ENCODE measurements at regions not wholly inside any gene's neighbourhood (a gene's known extent, or its start where the extent isn't known, plus 50 kb on each side); places are given as distances from the start of the nearest gene placed in this dataset.

GRCh38 chr6:167668754-167669552 is 157.8 kb upstream of the AFDN start:
- ChIA-PET POLR2A (no interaction called here), CTCF (no interaction called here)
- ATAC-seq (no peak), DNase-seq (ENCODE audit: low read depth in 1 of 2, low spot score in 1 of 2) (no peak), FAIRE-seq (no peak)
- no peaks in the 10 kb centered on the region for H3K9me3 ChIP-seq
- no peak overlapping the region for H3K27ac ChIP-seq
- TF ChIP-seq CBX2 (IDR thresholded peaks at IDR 0.05; ENCODE audit: borderline replicate concordance, low read depth) (no peak), TFCP2L1 (CRISPR knock-in tag; IDR thresholded peaks at IDR 0.05) (no peak), ZNF302 (CRISPR knock-in tag; IDR thresholded peaks at IDR 0.05) (no peak)
- no peaks in the 10 kb centered on the region for H3K4me1 ChIP-seq
- H3K4me2 ChIP-seq: no peak overlapping the region
- WGBS (ENCODE audit: missing lambda C conversion rate): 59% methylated on average over 13 of the region's 21 CpGs
- H3K4me3 ChIP-seq: no peak overlapping the region

- no peaks in the 10 kb centered on the region for H3K9me3 ChIP-seq
- H3K27ac ChIP-seq: no peak overlapping the region
- no peak for ATAC-seq
- ChIA-PET CTCF (no interaction called here), POLR2A (no interaction called here)
- no peak overlapping the region for H3K4me3 ChIP-seq
- DNase-seq (ENCODE audit: low read depth in 1 of 2, low spot score in 1 of 2): no peak
- FAIRE-seq: no peak
- H3K4me1 ChIP-seq: no peaks in the 10 kb centered on the region
- H3K4me2 ChIP-seq: no peak overlapping the region
- TF ChIP-seq CHD4 (IDR thresholded peaks at IDR 0.05; ENCODE audit: borderline replicate concordance) (no peak), RARB (CRISPR knock-in tag; IDR thresholded peaks at IDR 0.05) (no peak), ZC3H11A (IDR thresholded peaks at IDR 0.05) (no peak), HDAC2 (IDR thresholded peaks at IDR 0.05) (no peak), NFE2L2 (conservative IDR thresholded peaks at IDR 0.05; ENCODE audit: low read length) (no peak), FOSL2 (IDR thresholded peaks at IDR 0.05) (no peak), FOSL2 (CRISPR knock-in tag; IDR thresholded peaks at IDR 0.05) (no peak), NPAS2 (CRISPR knock-in tag; IDR thresholded peaks at IDR 0.05; ENCODE audit: borderline replicate concordance) (no peak), EHF (CRISPR knock-in tag; IDR thresholded peaks at IDR 0.05) (no peak)
- 37% methylated on average over 2 of the region's 9 CpGs for WGBS (ENCODE audit: missing lambda C conversion rate)
These were observed 157.2 kb upstream of the AFDN start for GRCh38 chr6:167669553-167669849.

GRCh38 chr6:167669870-167670802 is 156.6 kb upstream of the AFDN start:
- H3K9me3 ChIP-seq: no peaks in the 10 kb centered on the region
- DNase-seq (ENCODE audit: low read depth in 1 of 2, low spot score in 1 of 2) (no peak), ATAC-seq (no peak), FAIRE-seq (no peak)
- no peak overlapping the region for H3K27ac ChIP-seq
- CTCF ChIA-PET: no interaction called here
- H3K4me3 ChIP-seq: no peak overlapping the region
- POLR2A ChIA-PET: no interaction called here
- no peak overlapping the region for H3K4me2 ChIP-seq
- no peaks in the 10 kb centered on the region for H3K4me1 ChIP-seq
- 66% methylated on average over 17 of the region's 26 CpGs for WGBS (ENCODE audit: missing lambda C conversion rate)
- TF ChIP-seq E2F6 (IDR thresholded peaks at IDR 0.05; ENCODE audit: borderline replicate concordance, low read depth) (no peak), ELK1 (IDR thresholded peaks at IDR 0.05; ENCODE audit: low read depth, low read length) (no peak), TFCP2L1 (CRISPR knock-in tag; IDR thresholded peaks at IDR 0.05) (no peak), EP300 (IDR thresholded peaks at IDR 0.05) (no peak), RFX5 (IDR thresholded peaks at IDR 0.05) (no peak), GATA3 (IDR thresholded peaks at IDR 0.05; ENCODE audit: borderline replicate concordance) (no peak), ZSCAN20 (CRISPR knock-in tag; IDR thresholded peaks at IDR 0.05) (no peak), NR3C1 (IDR thresholded peaks at IDR 0.05) (no peak), RARB (CRISPR knock-in tag; IDR thresholded peaks at IDR 0.05) (no peak), EHMT2 (IDR thresholded peaks at IDR 0.05; ENCODE audit: low read depth) (no peak), HDAC2 (IDR thresholded peaks at IDR 0.05) (no peak), CTCF (IDR thresholded peaks at IDR 0.05) (no peak)
